DOHH2 (cell line): ENCODE measurements at regions not wholly inside any gene's neighbourhood (a gene's known extent, or its start where the extent isn't known, plus 50 kb on each side); places are given as distances from the start of the nearest gene placed in this dataset.

Experiments used
- CTCF ChIP-seq: fragments of 200-600 bp; sonication (generic); IDR thresholded peaks from one replicate; pipeline ENCODE4 v1.5.1; 2014; ENCODE audit warnings: antibody characterized with exemption, mild to moderate bottlenecking, low read depth, low read length; ENCODE audit not compliant: poor library complexity, severe bottlenecking
- EZH2phosphoT487 ChIP-seq: fragments of 200-600 bp; sonication (generic); IDR thresholded peaks from 2 replicates; pipeline ENCODE4 v1.6.1; 2017; ENCODE audit warnings: borderline replicate concordance, mild to moderate bottlenecking, antibody characterized with exemption, low read length, moderate library complexity, mixed read lengths

- no peak for TF ChIP-seq CTCF
- TF ChIP-seq EZH2phosphoT487, result no peak
Measured at GRCh38 chr4:186934244-186934643, 210.6 kb upstream of the FAT1 start.
